ENCODE measurements at regions not wholly inside any gene's neighbourhood (a gene's known extent, or its start where the extent isn't known, plus 50 kb on each side); places are given as distances from the start of the nearest gene placed in this dataset.

- Histone ChIP-seq H4K20me1 (ENCODE audit: insufficient read depth) (no peaks in the 10 kb centered on the region), H3K27ac (ENCODE audit: low read length) (no peak overlapping the region), H3K4me3 (ENCODE audit: low read length) (no peak overlapping the region), H3K9me2 (ENCODE audit: insufficient read depth, low read length) (no peaks in the 10 kb centered on the region), H2AFZ (ENCODE audit: low read depth, low read length) (no peak overlapping the region), H3K36me3 (ENCODE audit: insufficient read depth, low read length) (no peaks in the 10 kb centered on the region), H3K79me2 (replicated peaks; ENCODE audit: insufficient read depth, low read length) (no peaks in the 10 kb centered on the region), H3F3A (ENCODE audit: insufficient read depth, low read length, poor library complexity, severe bottlenecking) (no peaks in the 10 kb centered on the region), H3K27me3 (ENCODE audit: insufficient read depth, low read depth, low read length) (no peaks in the 10 kb centered on the region), H3K9me3 (ENCODE audit: low read length) (no peaks in the 10 kb centered on the region), H3K9ac (ENCODE audit: low read length) (no peak overlapping the region), H3K4me2 (ENCODE audit: low read length) (no peak overlapping the region)
- TF ChIP-seq RAD21 (conservative IDR thresholded peaks at IDR 0.05), result no peak
- TF ChIP-seq CTCF (IDR thresholded peaks at IDR 0.05; ENCODE audit: poor library complexity, severe bottlenecking), result no peak
- no peak for TF ChIP-seq REST (IDR thresholded peaks at IDR 0.05; ENCODE audit: borderline replicate concordance)
- TF ChIP-seq EP300 (conservative IDR thresholded peaks at IDR 0.05; ENCODE audit: poor library complexity, severe bottlenecking), result no peak
- TF ChIP-seq MXI1 (conservative IDR thresholded peaks at IDR 0.05; ENCODE audit: poor library complexity, severe bottlenecking), result no peak
- TF ChIP-seq SMC3 (conservative IDR thresholded peaks at IDR 0.05; ENCODE audit: poor library complexity), result no peak
- no peak for TF ChIP-seq TAF1 (IDR thresholded peaks at IDR 0.05; ENCODE audit: low read depth)
- TF ChIP-seq POLR2AphosphoS5 (IDR thresholded peaks at IDR 0.05), result no peak
- no peak for TF ChIP-seq EZH2 (IDR thresholded peaks at IDR 0.05; ENCODE audit: borderline replicate concordance, insufficient read depth, low read length, poor library complexity, severe bottlenecking)
These were observed 180.0 kb downstream of the MAF start for GRCh38 chr16:79420493-79420892.

- Histone ChIP-seq H3K27ac (ENCODE audit: low read length) (no peak overlapping the region), H3K9me2 (ENCODE audit: insufficient read depth, low read length) (no peaks in the 10 kb centered on the region), H3K4me2 (ENCODE audit: low read length) (no peak overlapping the region), H3F3A (ENCODE audit: insufficient read depth, low read length, poor library complexity, severe bottlenecking) (no peaks in the 10 kb centered on the region), H3K27me3 (ENCODE audit: insufficient read depth, low read depth, low read length) (no peaks in the 10 kb centered on the region), H2AFZ (ENCODE audit: low read depth, low read length) (no peak overlapping the region), H3K4me3 (ENCODE audit: low read length) (no peak overlapping the region), H3K36me3 (ENCODE audit: insufficient read depth, low read length) (no peaks in the 10 kb centered on the region), H3K9ac (ENCODE audit: low read length) (no peak overlapping the region), H3K9me3 (ENCODE audit: low read length) (no peaks in the 10 kb centered on the region), H4K20me1 (ENCODE audit: insufficient read depth) (no peaks in the 10 kb centered on the region), H3K79me2 (replicated peaks; ENCODE audit: insufficient read depth, low read length) (no peaks in the 10 kb centered on the region)
- TF ChIP-seq MXI1 (conservative IDR thresholded peaks at IDR 0.05; ENCODE audit: poor library complexity, severe bottlenecking), result no peak
- no peak for TF ChIP-seq EZH2 (IDR thresholded peaks at IDR 0.05; ENCODE audit: borderline replicate concordance, insufficient read depth, low read length, poor library complexity, severe bottlenecking)
- no peak for TF ChIP-seq TAF1 (IDR thresholded peaks at IDR 0.05; ENCODE audit: low read depth)
- no peak for TF ChIP-seq REST (IDR thresholded peaks at IDR 0.05; ENCODE audit: borderline replicate concordance)
- TF ChIP-seq CTCF (IDR thresholded peaks at IDR 0.05; ENCODE audit: poor library complexity, severe bottlenecking), result no peak
- TF ChIP-seq SMC3 (conservative IDR thresholded peaks at IDR 0.05; ENCODE audit: poor library complexity), result no peak
- no peak for TF ChIP-seq EP300 (conservative IDR thresholded peaks at IDR 0.05; ENCODE audit: poor library complexity, severe bottlenecking)
- TF ChIP-seq POLR2AphosphoS5 (IDR thresholded peaks at IDR 0.05), result no peak
These were observed 181.4 kb downstream of the MAF start for GRCh38 chr16:79419148-79419547.

Measured in neural cell (in vitro differentiated cells).